ENCODE measurements at regions not wholly inside any gene's neighbourhood (a gene's known extent, or its start where the extent isn't known, plus 50 kb on each side); places are given as distances from the start of the nearest gene placed in this dataset.

- DNase-seq (ENCODE audit: low read depth, low spot score) (no peak), FAIRE-seq (no peak)
- dilution Hi-C loops (cut with MboI; ENCODE audit: extremely low pct_ligation_motif_present, low sequenced_read_pairs), result no loop called here
- TF ChIP-seq MYC (IDR thresholded peaks at IDR 0.05; ENCODE audit: low read depth, low read length) (no peak), FOS (IDR thresholded peaks at IDR 0.05; ENCODE audit: borderline replicate concordance, insufficient read depth, low read length) (no peak), CTCF (IDR thresholded peaks at IDR 0.05; ENCODE audit: extremely low read depth in 1 of 2, insufficient read depth in 1 of 2, low read depth in 1 of 2, low read length in 2 of 2) (no peak), MAX (IDR thresholded peaks at IDR 0.05; ENCODE audit: insufficient read depth, insufficient read length) (no peak)
- Histone ChIP-seq H3K4me1 (ENCODE audit: control insufficient read depth, extremely low read depth, insufficient read depth, low read length) (no peaks in the 10 kb centered on the region), H2AFZ (ENCODE audit: low read depth, low read length) (no peak overlapping the region), H4K20me1 (replicated peaks; ENCODE audit: control insufficient read depth, extremely low read depth, insufficient read depth, low read length) (no peaks in the 10 kb centered on the region), H3K9ac (replicated peaks; ENCODE audit: extremely low read depth, insufficient read depth, low read length) (no peak overlapping the region), H3K36me3 (ENCODE audit: control insufficient read depth in 2 of 2, extremely low read depth in 1 of 2, insufficient read depth in 2 of 2, low read length in 2 of 2) (no peaks in the 10 kb centered on the region), H3K79me2 (ENCODE audit: control insufficient read depth, insufficient read depth, low read length) (no peaks in the 10 kb centered on the region), H3K27ac (ENCODE audit: insufficient read depth, low read depth, low read length) (no peak overlapping the region), H3K9me3 (replicated peaks; ENCODE audit: control insufficient read depth, insufficient read depth, low read length) (peaks cover 2% of the 10 kb centered on the region), H3K27me3 (ENCODE audit: control insufficient read depth in 2 of 2, insufficient read depth in 2 of 2, low read length in 2 of 2) (no peaks in the 10 kb centered on the region), H3K9me1 (replicated peaks; ENCODE audit: control insufficient read depth, extremely low read depth, insufficient read depth, low read length) (no peaks in the 10 kb centered on the region), H3K4me2 (ENCODE audit: insufficient read depth, low read length) (no peak overlapping the region), H3K4me3 (replicated peaks in 1 of 3; ENCODE audit: insufficient read depth in 1 of 3, low read depth in 1 of 3, low read length in 3 of 3) (no peak overlapping the region)
- intact Hi-C loops (cut with micrococcal nuclease), result no loop called here
- no TSS peak for BruUV-seq (replicated peaks)
- ChIA-PET POLR2A (no interaction called here), CTCF (no interaction called here)
Observed at GRCh38 chr4:45566896-45567603, 556.8 kb downstream of the GABRG1 start.

GRCh38 chr4:45554423-45554822 is 569.4 kb downstream of the GABRG1 start:
- dilution Hi-C loops (cut with MboI; ENCODE audit: extremely low pct_ligation_motif_present, low sequenced_read_pairs), result no loop called here
- Histone ChIP-seq H3K4me2 (ENCODE audit: insufficient read depth, low read length) (no peak overlapping the region), H3K27ac (ENCODE audit: insufficient read depth, low read depth, low read length) (no peak overlapping the region), H3K4me3 (replicated peaks in 1 of 3; ENCODE audit: insufficient read depth in 1 of 3, low read depth in 1 of 3, low read length in 3 of 3) (no peak overlapping the region), H3K9me3 (replicated peaks; ENCODE audit: control insufficient read depth, insufficient read depth, low read length) (peaks cover 2% of the 10 kb centered on the region), H3K9ac (replicated peaks; ENCODE audit: extremely low read depth, insufficient read depth, low read length) (no peak overlapping the region), H3K79me2 (ENCODE audit: control insufficient read depth, insufficient read depth, low read length) (no peaks in the 10 kb centered on the region), H4K20me1 (replicated peaks; ENCODE audit: control insufficient read depth, extremely low read depth, insufficient read depth, low read length) (no peaks in the 10 kb centered on the region), H2AFZ (ENCODE audit: low read depth, low read length) (no peak overlapping the region), H3K27me3 (ENCODE audit: control insufficient read depth in 2 of 2, insufficient read depth in 2 of 2, low read length in 2 of 2) (no peaks in the 10 kb centered on the region), H3K36me3 (ENCODE audit: control insufficient read depth in 2 of 2, extremely low read depth in 1 of 2, insufficient read depth in 2 of 2, low read length in 2 of 2) (no peaks in the 10 kb centered on the region), H3K9me1 (replicated peaks; ENCODE audit: control insufficient read depth, extremely low read depth, insufficient read depth, low read length) (no peaks in the 10 kb centered on the region), H3K4me1 (ENCODE audit: control insufficient read depth, extremely low read depth, insufficient read depth, low read length) (no peaks in the 10 kb centered on the region)
- BruUV-seq (replicated peaks), result no TSS peak
- intact Hi-C loops (cut with micrococcal nuclease), result no loop called here
- POLR2A ChIA-PET, result no interaction called here
- no peak for FAIRE-seq
- no peak for TF ChIP-seq MYC (IDR thresholded peaks at IDR 0.05; ENCODE audit: low read depth, low read length)
- TF ChIP-seq FOS (IDR thresholded peaks at IDR 0.05; ENCODE audit: borderline replicate concordance, insufficient read depth, low read length), result no peak
- TF ChIP-seq EZH2 (IDR thresholded peaks at IDR 0.05; ENCODE audit: borderline replicate concordance, low read depth, low read length, severe bottlenecking), result no peak
- TF ChIP-seq MAX (IDR thresholded peaks at IDR 0.05; ENCODE audit: insufficient read depth, insufficient read length), result no peak
- TF ChIP-seq CTCF (IDR thresholded peaks at IDR 0.05; ENCODE audit: extremely low read depth in 1 of 2, insufficient read depth in 1 of 2, low read depth in 1 of 2, low read length in 2 of 2), result no peak
- no peak for TF ChIP-seq JUN (IDR thresholded peaks at IDR 0.05; ENCODE audit: borderline replicate concordance, insufficient read depth, insufficient read length, low read depth)
- TF ChIP-seq POLR2AphosphoS5 (IDR thresholded peaks at IDR 0.05; ENCODE audit: insufficient read depth, low read depth, low read length), result no peak
- TF ChIP-seq POLR2A (IDR thresholded peaks at IDR 0.05; ENCODE audit: low read depth, low read length), result no peak
- no peak for TF ChIP-seq GATA2 (IDR thresholded peaks at IDR 0.05; ENCODE audit: insufficient read depth, insufficient read length, low read depth, low read length)
- no peak for DNase-seq (ENCODE audit: low read depth, low spot score)
- CTCF ChIA-PET, result no interaction called here

Data from endothelial cell of umbilical vein (primary cell).